HEK293T (cell line): ENCODE measurements at regions not wholly inside any gene's neighbourhood (a gene's known extent, or its start where the extent isn't known, plus 50 kb on each side); places are given as distances from the start of the nearest gene placed in this dataset.

Source experiments
- CTCF ChIA-PET: fragments of 350-600 bp; formaldehyde crosslinking; extraction: SDS; loops from one replicate; lab custom pipeline; 2021; ENCODE audit warnings: antibody characterized with exemption, inconsistent platforms; lab: Yijun Ruan, JAX
- POLR2A ChIA-PET: fragments of 350-600 bp; formaldehyde crosslinking; extraction: SDS; loops from one replicate; lab custom pipeline; 2020; ENCODE audit warnings: antibody characterized with exemption, inconsistent platforms; lab: Yijun Ruan, JAX
- DNase-seq: peaks from one replicate; pipeline ENCODE4 v3.0.0; 2012; ENCODE audit warnings: mixed read lengths; ENCODE audit errors: extremely low spot score
- ARNT ChIP-seq: fragments of 450-650 bp; IDR thresholded peaks from 2 replicates; pipeline ENCODE4 v1.6.1; 2017; ENCODE audit warnings: mild to moderate bottlenecking
- BHLHE40 ChIP-seq: fragments of 450-650 bp; IDR thresholded peaks from 2 replicates; pipeline ENCODE4 v1.6.1; 2016; ENCODE audit warnings: mild to moderate bottlenecking, moderate library complexity, borderline replicate concordance
- CTBP1 ChIP-seq: fragments of 450-650 bp; IDR thresholded peaks from 2 replicates; pipeline ENCODE4 v1.6.1; 2016; ENCODE audit warnings: borderline replicate concordance
- ELF4 ChIP-seq: fragments of 450-650 bp; IDR thresholded peaks from 2 replicates; pipeline ENCODE4 v1.6.1; 2017; ENCODE audit warnings: antibody characterized with exemption
- FOXA1 ChIP-seq: fragments of 450-650 bp; IDR thresholded peaks from 2 replicates; pipeline ENCODE4 v1.6.1; 2016; ENCODE audit warnings: mild to moderate bottlenecking
- FOXK2 ChIP-seq: fragments of 450-650 bp; IDR thresholded peaks from 2 replicates; pipeline ENCODE4 v1.6.1; 2016; ENCODE audit warnings: mild to moderate bottlenecking
- FOXM1 ChIP-seq: fragments of 450-650 bp; IDR thresholded peaks from 2 replicates; pipeline ENCODE4 v1.6.1; 2017; ENCODE audit warnings: mild to moderate bottlenecking, borderline replicate concordance
- HDGF ChIP-seq: fragments of 450-650 bp; IDR thresholded peaks from 2 replicates; pipeline ENCODE4 v1.6.1; 2017; ENCODE audit warnings: antibody characterized with exemption, borderline replicate concordance
- L3MBTL2 ChIP-seq: fragments of 450-650 bp; conservative IDR thresholded peaks from 2 replicates; pipeline ENCODE4 v1.6.1; 2016; ENCODE audit warnings: mild to moderate bottlenecking
- LEF1 ChIP-seq: fragments of 450-650 bp; IDR thresholded peaks from 2 replicates; pipeline ENCODE4 v1.6.1; 2017; ENCODE audit warnings: mild to moderate bottlenecking, borderline replicate concordance
- NFRKB ChIP-seq: fragments of 450-650 bp; IDR thresholded peaks from 2 replicates; pipeline ENCODE4 v1.6.1; 2016; ENCODE audit warnings: mild to moderate bottlenecking, moderate library complexity
- SP1 ChIP-seq: fragments of 450-650 bp; IDR thresholded peaks from 2 replicates; pipeline ENCODE4 v1.6.1; 2017
- SUZ12 ChIP-seq: fragments of 450-650 bp; IDR thresholded peaks from 2 replicates; pipeline ENCODE4 v1.6.1; 2016; ENCODE audit warnings: mild to moderate bottlenecking
- TARDBP ChIP-seq: fragments of 450-650 bp; IDR thresholded peaks from 2 replicates; pipeline ENCODE4 v1.6.1; 2016
- ZNF384 ChIP-seq: fragments of 450-650 bp; IDR thresholded peaks from 2 replicates; pipeline ENCODE4 v1.6.1; 2016
- TF ChIP-seq, protein P1 (sequence below): fragments of 450-650 bp; IDR thresholded peaks from 2 replicates; pipeline ENCODE4 v1.6.1; 2016

GRCh38 chr18:34985963-34986362 is 55.2 kb upstream of the MAPRE2 start:
- DNase-seq, result no peak
- TF ChIP-seq ZNF384 (no peak), SP1 (no peak), FOXM1 (no peak), L3MBTL2 (no peak), TARDBP (no peak), FOXA1 (no peak), BHLHE40 (no peak), ARNT (no peak), HDGF (no peak)
- TF ChIP-seq, protein P1, sequence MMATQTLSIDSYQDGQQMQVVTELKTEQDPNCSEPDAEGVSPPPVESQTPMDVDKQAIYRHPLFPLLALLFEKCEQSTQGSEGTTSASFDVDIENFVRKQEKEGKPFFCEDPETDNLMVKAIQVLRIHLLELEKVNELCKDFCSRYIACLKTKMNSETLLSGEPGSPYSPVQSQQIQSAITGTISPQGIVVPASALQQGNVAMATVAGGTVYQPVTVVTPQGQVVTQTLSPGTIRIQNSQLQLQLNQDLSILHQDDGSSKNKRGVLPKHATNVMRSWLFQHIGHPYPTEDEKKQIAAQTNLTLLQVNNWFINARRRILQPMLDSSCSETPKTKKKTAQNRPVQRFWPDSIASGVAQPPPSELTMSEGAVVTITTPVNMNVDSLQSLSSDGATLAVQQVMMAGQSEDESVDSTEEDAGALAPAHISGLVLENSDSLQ, result no peak
- ChIA-PET CTCF (interaction anchor here (0.6 kb wide), 1 partner anchor 84 kb away, joined by 3 read pairs; no protein-coding TSS in a partner anchor), POLR2A (interaction anchor here (0.6 to 0.7 kb wide), 3 partner anchors 11 to 849 kb away, joined by 3 read pairs; no protein-coding TSS in a partner anchor)

- TF ChIP-seq FOXK2 (no peak), ZNF384 (no peak), FOXM1 (no peak)
- DNase-seq, result no peak
- ChIA-PET CTCF (interaction anchor here (0.5 kb wide), 1 partner anchor 9 kb away, joined by 3 read pairs; no protein-coding TSS in a partner anchor), POLR2A (no interaction called here)
Observed at GRCh38 chr18:34990597-34990996, 50.6 kb upstream of the MAPRE2 start.

DNA sequence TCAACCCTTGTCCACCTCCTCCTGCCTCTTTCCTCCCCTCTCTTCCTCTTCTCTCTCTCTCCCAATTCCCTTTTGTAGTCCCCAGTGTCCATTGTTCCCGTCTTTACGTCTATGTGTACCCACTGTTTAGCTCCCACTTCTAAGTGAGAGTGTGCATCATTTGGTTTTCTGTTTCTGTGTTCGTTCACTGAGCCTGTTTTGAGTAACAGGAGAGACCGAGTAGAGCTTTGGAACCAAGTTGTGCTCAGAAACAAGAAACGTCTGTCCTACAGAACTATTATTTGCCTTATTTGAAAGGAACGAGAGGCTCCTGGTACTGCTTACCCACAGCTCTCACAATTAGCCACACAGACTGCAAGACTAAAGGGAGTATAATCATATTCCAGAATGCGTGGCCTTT is 50.1 kb upstream of the MAPRE2 start:
- DNase-seq, result no peak
- CTCF ChIA-PET, result interaction anchor here (0.5 kb wide), 1 partner anchor 9 kb away, joined by 3 read pairs; no protein-coding TSS in a partner anchor
- POLR2A ChIA-PET, result no interaction called here
- no peak for TF ChIP-seq HDGF
- TF ChIP-seq CTBP1, result no peak
- TF ChIP-seq NFRKB, result no peak
- no peak for TF ChIP-seq ZNF384
- no peak for TF ChIP-seq SUZ12
- no peak for TF ChIP-seq L3MBTL2
- TF ChIP-seq FOXA1, result no peak
- no peak for TF ChIP-seq ELF4
- no peak for TF ChIP-seq SP1
- TF ChIP-seq, protein P1, result no peak
- TF ChIP-seq FOXK2, result no peak
- TF ChIP-seq BHLHE40, result no peak
- no peak for TF ChIP-seq TARDBP
- no peak for TF ChIP-seq LEF1
- no peak for TF ChIP-seq ARNT
- TF ChIP-seq FOXM1, result no peak
